Activated T-cell treated with anti-CD3 and anti-CD28 coated beads for 48 hours (primary cell): ENCODE measurements at regions not wholly inside any gene's neighbourhood (a gene's known extent, or its start where the extent isn't known, plus 50 kb on each side); places are given as distances from the start of the nearest gene placed in this dataset.
"Not testable (repeated sequence)": the region's sequence is repeated elsewhere in the genome, so short reads cannot be mapped to it uniquely, and the experiment has no call there.

Experiments used
- DNase-seq: peaks from one replicate; pipeline ENCODE4 v3.0.0-alpha.2; 2020; ENCODE audit warnings: low read depth

DNA sequence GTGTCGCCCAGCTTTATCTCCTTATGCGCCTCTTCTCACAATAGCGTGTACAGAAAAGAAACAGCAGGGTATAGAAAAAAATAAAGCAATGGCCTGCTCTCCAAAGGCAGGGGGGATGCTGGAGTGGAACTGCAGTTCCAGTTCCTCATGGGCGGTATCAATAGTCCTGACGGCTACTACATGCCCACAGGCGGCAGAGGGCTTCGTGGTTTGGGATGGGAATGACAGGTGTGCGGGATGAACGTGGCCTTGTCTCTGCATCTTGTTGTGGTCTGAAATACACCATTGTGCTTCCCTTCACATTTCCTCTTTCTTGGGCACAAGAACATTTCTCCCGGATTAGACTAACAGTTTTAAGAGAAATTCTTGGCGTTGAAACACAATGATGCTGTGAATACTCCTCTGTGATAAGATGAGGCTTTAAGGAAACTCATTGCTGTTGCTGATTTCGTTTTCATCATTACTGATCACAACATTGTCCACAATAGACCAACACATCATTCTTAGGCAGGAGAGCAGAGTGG, 124.1 kb upstream of the IGFBP7 start:
- no peak for DNase-seq

- DNase-seq: no peak
Measured at GRCh38 chr4:57233386-57233785, 123.2 kb upstream of the IGFBP7 start.

GRCh38 chr4:57231781-57232180, 121.6 kb upstream of the IGFBP7 start:
- no peak for DNase-seq

DNA sequence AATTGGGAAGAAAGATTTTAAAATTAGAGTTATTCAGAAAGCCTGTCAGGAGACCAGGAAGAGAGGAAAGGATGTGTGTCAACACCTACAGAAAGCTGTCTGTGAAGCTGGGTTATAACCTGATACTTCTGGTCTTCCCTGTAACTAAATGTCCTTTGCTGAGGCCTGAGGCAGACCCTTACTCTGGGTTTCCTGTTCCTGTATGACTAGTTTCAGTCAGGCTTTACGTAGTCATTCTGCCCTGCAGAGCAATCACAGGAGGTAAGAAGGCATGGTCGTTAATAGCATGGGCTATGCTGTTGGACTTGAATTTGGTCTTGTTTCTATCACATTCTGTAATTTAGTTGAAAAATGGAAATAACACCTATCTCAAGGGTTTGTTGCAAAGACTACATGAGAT, 110.5 kb upstream of the IGFBP7 start:
- no peak for DNase-seq

DNA sequence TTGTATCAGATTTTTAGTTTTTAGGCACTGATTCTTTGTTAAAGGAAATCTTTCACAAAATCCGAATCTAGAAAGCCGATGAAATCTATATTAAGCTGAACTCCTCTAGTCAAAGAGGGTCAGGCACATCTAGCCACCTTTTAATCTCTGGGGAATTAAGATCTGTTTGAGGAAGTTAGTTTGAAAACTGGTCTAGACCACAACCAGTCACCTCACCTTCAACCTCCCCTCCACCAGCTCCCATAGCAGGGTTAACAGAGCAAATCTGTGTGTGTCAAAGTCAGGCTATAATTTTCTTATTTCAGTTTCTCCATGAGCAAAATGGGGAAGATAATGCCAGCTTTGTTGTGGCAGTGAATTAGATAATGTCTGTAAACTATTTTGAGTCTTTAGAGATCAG, 110.0 kb upstream of the IGFBP7 start:
- no peak for DNase-seq

DNA sequence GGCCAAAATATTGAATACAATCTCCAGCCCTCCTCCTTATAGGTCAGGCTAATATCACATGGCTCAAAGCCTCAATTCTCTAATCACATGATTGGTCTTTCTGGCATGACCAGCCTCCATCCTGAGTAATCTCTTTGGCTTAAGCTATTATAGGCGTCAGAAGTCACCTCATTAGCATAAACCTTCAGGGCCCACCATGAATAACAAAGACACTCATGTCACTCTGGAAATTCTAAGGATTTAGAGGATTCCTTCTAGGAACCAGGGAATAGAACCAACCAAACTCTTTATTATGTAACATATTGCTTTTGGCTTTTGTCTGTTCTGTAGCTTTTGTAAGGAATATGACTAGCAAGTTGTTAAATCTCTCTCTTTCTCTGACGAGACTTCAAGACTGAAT, 109.2 kb upstream of the IGFBP7 start:
- DNase-seq: no peak

- DNase-seq: no peak
Measured at GRCh38 chr4:57214654-57215411, 104.6 kb upstream of the IGFBP7 start.

DNA sequence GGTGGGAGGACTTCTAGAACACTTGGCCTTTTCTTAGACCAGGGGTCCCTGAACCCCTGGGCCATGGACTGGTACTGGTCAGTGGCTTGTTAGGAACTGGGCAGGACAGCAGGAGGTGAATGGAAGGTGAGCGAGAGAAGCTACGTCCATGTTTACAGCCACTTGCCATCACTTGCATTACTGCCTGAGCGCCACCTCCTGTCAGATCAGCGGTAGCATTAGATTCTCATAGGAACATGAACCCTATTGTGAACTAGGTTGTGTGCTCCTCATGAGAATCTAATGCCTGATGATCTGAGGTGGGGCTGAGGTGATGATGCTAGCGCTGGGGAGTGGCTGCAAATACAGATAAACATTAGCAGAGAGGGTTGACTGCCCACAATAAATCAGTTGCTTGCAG, 100.9 kb upstream of the IGFBP7 start:
- DNase-seq: no peak

- no peak for DNase-seq
Measured at GRCh38 chr4:57206172-57206571, 96.0 kb upstream of the IGFBP7 start.

- no peak for DNase-seq
Measured at GRCh38 chr4:57205580-57205979, 95.4 kb upstream of the IGFBP7 start.

DNA sequence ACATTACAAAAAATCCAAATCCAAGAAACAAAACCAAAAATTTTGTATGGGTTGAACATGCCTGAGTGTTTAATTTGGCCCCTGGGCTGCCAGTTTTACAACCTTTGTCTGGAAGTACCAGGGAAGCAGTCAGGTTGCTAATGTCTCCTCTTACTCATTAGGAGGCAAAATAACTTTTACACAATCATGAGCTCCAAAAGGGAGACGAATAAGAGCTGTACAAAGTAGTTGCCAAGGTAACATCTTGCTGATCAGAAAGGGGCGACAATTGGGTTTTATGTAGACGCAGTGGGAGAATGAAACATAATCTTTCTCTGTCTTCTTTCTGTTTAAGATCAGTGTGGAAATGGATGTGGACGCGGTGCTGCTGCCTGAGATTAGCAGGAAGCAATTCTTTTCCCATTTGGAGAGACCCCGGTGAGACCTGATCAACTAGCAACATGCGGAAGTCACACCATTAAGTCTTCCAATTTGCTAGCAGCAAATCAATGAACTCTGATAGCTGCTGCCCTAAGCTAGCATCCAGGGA, 90.7 kb upstream of the IGFBP7 start:
- DNase-seq: no peak

DNA sequence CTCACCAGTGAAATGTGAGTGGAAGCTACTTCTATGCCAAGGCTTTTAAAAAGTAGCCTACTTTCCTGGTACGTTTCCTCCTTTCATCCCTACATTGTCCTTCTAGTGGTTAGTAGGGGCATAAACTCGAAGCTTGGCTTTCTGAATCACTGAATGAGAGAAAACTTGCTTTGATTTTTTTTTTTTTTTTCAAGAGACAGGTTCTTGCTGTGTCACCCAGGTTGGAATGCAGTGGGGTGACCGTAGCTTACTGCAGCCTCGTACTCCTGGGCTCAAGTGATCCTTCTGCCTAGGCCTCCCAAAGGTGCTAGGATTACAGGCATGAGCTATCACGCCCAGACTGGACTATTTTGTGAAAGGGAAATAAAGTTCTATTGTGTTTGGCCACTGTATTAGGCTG, 89.1 kb upstream of the IGFBP7 start:
- DNase-seq: no peak

DNA sequence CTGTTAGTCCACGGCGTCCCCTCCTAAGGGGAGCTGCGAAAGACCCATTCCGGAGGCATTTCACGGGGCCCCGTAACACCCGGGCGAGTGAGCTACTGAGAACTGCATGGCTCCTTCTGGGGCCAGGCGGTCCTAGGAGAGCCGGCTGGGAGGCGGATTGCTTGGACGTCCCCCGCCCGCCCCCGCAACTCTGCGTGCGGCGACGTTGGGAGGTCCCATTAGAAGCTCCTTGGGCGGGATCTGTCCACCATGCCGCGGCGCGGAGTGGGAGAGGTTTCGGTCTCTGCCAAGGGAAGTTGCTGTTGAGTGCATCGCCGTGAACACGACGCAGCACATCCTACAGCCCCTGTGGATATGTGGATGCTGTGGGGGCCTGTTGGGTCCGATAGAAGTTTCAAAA, 85.4 kb upstream of the IGFBP7 start:
- no peak for DNase-seq

GRCh38 chr4:57194068-57194611, 84.0 kb upstream of the IGFBP7 start:
- no peak for DNase-seq

GRCh38 chr4:57193209-57193810, 83.1 kb upstream of the IGFBP7 start:
- DNase-seq: no peak

DNA sequence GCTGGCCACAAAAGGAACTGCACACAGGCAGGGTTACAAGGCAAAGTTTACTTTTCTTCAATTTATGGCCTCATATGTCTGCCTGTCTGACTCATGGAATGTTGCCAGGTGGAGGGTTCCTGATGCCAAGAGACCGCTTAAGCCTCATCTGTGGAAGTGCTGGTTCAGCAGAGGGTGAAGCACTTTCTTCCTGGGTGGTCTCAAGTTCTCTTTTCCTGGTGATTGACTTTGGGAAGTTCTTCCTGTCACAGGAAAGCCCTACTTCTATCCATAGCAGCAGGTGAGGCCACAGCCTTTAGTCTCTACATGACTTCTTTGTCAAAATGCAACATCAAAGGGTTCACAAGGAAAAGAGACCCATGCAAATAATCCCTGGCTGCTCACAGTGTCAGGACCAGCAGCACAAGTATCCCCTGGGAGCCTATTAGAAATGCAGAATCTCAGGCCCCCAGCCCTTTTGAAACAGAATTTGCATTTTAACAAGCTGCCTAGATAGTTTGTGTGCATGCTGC, 81.4 kb upstream of the IGFBP7 start:
- DNase-seq: no peak

DNA sequence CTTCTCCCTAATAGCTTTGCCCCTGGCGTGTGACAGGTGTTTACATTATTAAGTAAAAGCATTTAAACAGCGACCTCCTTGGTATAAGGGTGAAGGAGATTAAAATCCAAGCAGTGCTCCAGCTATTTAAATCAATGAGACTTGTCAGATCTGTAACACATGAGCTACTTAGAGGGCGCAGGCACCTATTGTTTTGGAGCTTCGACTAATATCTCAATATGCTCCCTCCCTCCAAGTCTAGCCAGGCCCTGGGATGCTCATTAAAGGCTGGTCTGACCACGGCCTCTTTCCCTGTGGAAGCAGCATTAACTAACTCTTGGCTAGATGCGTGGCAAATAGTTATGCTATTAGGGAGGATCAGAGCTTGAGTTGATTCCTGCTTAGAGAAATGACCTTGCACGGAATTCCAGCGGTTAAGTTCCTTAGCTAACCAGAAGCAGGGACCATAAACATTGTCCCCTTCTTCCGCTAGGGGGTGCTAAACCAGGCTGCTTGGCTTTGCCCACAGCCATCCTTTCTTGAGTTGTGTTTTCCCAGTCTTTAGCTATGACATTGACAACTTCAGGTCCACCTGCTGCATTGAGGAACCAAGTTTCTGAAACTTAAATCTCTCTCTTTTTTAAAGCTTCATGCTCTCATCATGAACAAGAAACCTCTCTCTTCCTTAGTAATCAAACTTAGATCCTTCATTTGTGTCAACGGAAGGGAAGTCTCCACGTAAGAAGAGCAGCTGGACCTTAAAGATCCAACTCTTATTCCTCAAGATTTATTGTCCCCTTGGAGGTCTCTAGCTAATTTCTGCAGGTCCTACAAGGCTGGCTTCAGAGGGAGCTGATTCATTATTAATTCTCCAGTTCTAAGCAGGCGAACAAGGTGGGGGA, 80.7 kb upstream of the IGFBP7 start:
- peak; percentile 5 for DNase-seq

DNA sequence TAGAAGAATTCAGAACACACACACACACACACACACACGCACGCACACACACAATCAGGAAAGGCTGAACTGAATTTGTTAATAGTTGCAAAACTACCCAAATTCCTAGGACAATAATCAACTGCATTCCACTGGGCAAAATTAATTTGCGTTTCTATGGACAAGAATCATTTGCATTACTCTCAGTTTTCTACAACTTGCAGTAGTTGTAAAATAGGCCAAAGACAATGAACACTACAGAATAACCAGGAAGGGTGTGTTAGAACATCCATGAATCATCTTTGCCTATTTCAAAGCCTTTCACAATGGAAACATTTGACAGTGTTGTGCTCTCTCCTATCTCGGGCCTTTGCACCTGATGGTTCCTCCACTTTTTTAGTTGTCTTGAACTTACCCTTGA, 77.1 kb upstream of the IGFBP7 start:
- no peak for DNase-seq

DNA sequence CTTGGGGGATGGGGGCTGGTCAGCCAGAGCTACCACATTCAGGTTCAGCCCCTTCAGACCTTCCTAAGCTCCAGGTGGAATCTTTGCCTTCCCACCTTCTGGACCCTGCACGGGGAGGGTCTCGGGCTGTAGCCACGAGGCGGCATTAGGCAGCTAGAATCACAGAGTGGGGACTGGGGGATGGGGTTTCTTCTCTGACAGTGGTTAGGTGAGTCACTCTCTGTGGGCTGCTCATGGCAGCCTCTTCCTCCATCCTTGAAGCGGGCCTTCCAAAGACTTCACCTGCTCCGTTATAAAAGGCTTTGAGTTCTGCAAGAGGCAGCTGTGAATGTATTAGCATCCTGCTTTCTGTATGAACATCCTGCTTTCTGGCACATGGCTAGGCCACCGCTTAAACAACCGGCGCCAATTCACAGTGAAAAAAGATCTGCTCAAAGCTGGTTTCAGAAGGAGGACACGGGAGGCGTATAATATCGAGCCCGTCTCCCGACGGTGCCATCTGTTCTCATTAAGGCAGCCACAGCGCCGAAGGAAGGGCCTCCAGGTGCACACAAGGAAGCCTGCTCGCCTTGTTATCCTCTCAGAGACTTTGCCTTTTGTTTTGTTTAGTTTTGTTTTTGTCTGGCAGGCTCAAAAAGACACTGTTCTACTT, 74.3 kb upstream of the IGFBP7 start:
- DNase-seq: no peak

- DNase-seq: no peak
Measured at GRCh38 chr4:57182132-57182874, 72.1 kb upstream of the IGFBP7 start.

- DNase-seq: not testable (repeated sequence)
Measured at GRCh38 chr4:57173136-57173535, 63.0 kb upstream of the IGFBP7 start.
